HepG2 (cell line): ENCODE measurements at regions not wholly inside any gene's neighbourhood (a gene's known extent, or its start where the extent isn't known, plus 50 kb on each side); places are given as distances from the start of the nearest gene placed in this dataset.

Source experiments
- ATAC-seq: fragments of 200-7000 bp; cut with Tn5 transposase; 3 replicates; pipeline ENCODE4 v1.9.1; 2020; ENCODE audit warnings: mild to moderate bottlenecking, moderate library complexity
- BruUV-seq: library from RNA; stranded (reverse); fragments of 400-500 nt; replicated peaks from 2 replicates; lab custom pipeline; 2021; lab: Mats Ljungman, UMichigan
- CTCF ChIA-PET: fragments of 300-600 bp; formaldehyde crosslinking; extraction: SDS; loops from one replicate; lab custom pipeline; 2021; ENCODE audit warnings: low total read pairs, inconsistent platforms, low intra/inter-chr PET ratio; lab: Yijun Ruan, JAX
- POLR2A ChIA-PET: fragments of 350-600 bp; sonication (Branson Sonifier 250); formaldehyde crosslinking; loops from one replicate; lab custom pipeline; 2020; ENCODE audit warnings: antibody characterized with exemption, inconsistent platforms; lab: Yijun Ruan, JAX
- DNase-seq: peaks from one replicate; pipeline ENCODE4 v3.0.0-alpha.2; 2015; ENCODE audit warnings: low spot score
- FAIRE-seq: peaks from 3 replicates; lab custom pipeline; 2011; peaks lifted over from hg19 to GRCh38; lab: Jason Lieb, UNC
- H2AFZ ChIP-seq: one replicate; pipeline ENCODE4 v1.6.1; 2011; ENCODE audit warnings: low read length, inconsistent platforms
- H3K27ac ChIP-seq: fragments of 300-600 bp; 3 replicates; pipeline ENCODE4 v1.8.0; 2011; ENCODE audit warnings: mixed run types, mild to moderate bottlenecking, mixed read lengths, low read length, inconsistent platforms; ENCODE audit not compliant: insufficient read depth; ENCODE audit errors: extremely low read length
- H3K27me3 ChIP-seq, 2 experiments: fragments of 200-600 bp in 1 of 2; 2 replicates in 1 of 2; 3 replicates in 1 of 2; pipeline versions ENCODE4 v1.6.0 to v1.8.0; 2011; ENCODE audit warnings: low read length in 2 of 2, mild to moderate bottlenecking in 2 of 2, moderate library complexity in 2 of 2, inconsistent platforms in 1 of 2; ENCODE audit not compliant: insufficient read depth in 2 of 2, control insufficient read depth in 1 of 2
- H3K36me3 ChIP-seq, 2 experiments: fragments of 200-600 bp in 1 of 2; replicated peaks in 1 of 2; 2 replicates in 1 of 2; 3 replicates in 1 of 2; pipeline versions ENCODE4 v1.5.1 to v1.8.0; 2011; ENCODE audit warnings: low read length in 2 of 2, inconsistent platforms in 1 of 2; ENCODE audit not compliant: insufficient read depth in 2 of 2, control insufficient read depth in 1 of 2
- H3K4me1 ChIP-seq: 2 replicates; pipeline ENCODE4 v1.5.1; 2012; ENCODE audit warnings: low read length, inconsistent platforms; ENCODE audit not compliant: insufficient read depth
- H3K4me2 ChIP-seq: 2 replicates; pipeline ENCODE4 v1.6.0; 2011; ENCODE audit warnings: low read depth, low read length, inconsistent platforms
- H3K4me3 ChIP-seq, 3 experiments: fragments of 200-600 bp in 1 of 3; sonication (generic), shearing (Covaris generic) in 1 of 3; replicated peaks in 1 of 3; 2 replicates each; pipeline ENCODE4 v1.5.1; 2011 to 2016; ENCODE audit warnings: low read length in 3 of 3, inconsistent platforms in 2 of 3, low read depth in 2 of 3, mild to moderate bottlenecking in 2 of 3, control low read depth in 1 of 3, mixed read lengths in 1 of 3; ENCODE audit not compliant: insufficient read depth in 1 of 3
- H3K79me2 ChIP-seq: one replicate; pipeline ENCODE4 v1.6.1; 2011; ENCODE audit warnings: low read length, inconsistent platforms; ENCODE audit not compliant: insufficient read depth
- H3K9ac ChIP-seq: 2 replicates; pipeline ENCODE4 v1.6.0; 2011; ENCODE audit warnings: mild to moderate bottlenecking, low read depth, low read length, inconsistent platforms; ENCODE audit not compliant: insufficient read depth
- H3K9me3 ChIP-seq: 2 replicates; pipeline ENCODE4 v1.5.1; 2012; ENCODE audit warnings: mild to moderate bottlenecking, low read length
- H4K20me1 ChIP-seq: 2 replicates; pipeline ENCODE4 v1.6.0; 2011; ENCODE audit warnings: inconsistent platforms, mild to moderate bottlenecking, low read length, moderate library complexity; ENCODE audit not compliant: insufficient read depth
- PRDM4 ChIP-seq: sonication (generic); formaldehyde crosslinking; IDR thresholded peaks from 2 replicates; pipeline ENCODE4 v1.9.0; 2021; ENCODE audit warnings: missing genetic modification reagents, borderline replicate concordance
- ZBTB7B ChIP-seq: sonication (generic); formaldehyde crosslinking; IDR thresholded peaks from 2 replicates; pipeline ENCODE4 v1.4.0; 2020; ENCODE audit warnings: missing genetic modification reagents
- ZNF589 ChIP-seq: sonication (generic); formaldehyde crosslinking; conservative IDR thresholded peaks from 2 replicates; pipeline ENCODE4 v1.8.0; 2022; ENCODE audit warnings: mild to moderate bottlenecking, moderate library complexity, missing genetic modification reagents
- WGBS: methylation state at CpG from one replicate; pipeline ENCODE4 v1.1.6; 2017; ENCODE audit warnings: low lambda C conversion rate; 5-methylcytosine and 5-hydroxymethylcytosine counted together
- in situ Hi-C: cut with HindIII; loops from 2 replicates; pipeline ENCODE4 v1.10.0; 2017; ENCODE audit warnings: low pct_unique_long_range_greater_than_20kb; ENCODE audit not compliant: extremely low pct_ligation_motif_present
- intact Hi-C: fragments of 100-400 bp; cut with micrococcal nuclease; formaldehyde crosslinking; loops from one replicate; pipeline ENCODE4 v1.10.0; 2022; ENCODE audit not compliant: unreplicated experiment
- TF ChIP-seq, protein P1 (sequence below): sonication (generic); formaldehyde crosslinking; IDR thresholded peaks from 2 replicates; pipeline ENCODE4 v1.5.1; 2020; ENCODE audit warnings: mild to moderate bottlenecking, missing genetic modification reagents, moderate library complexity
- TF ChIP-seq, protein P2 (sequence below): sonication (generic); formaldehyde crosslinking; IDR thresholded peaks from 2 replicates; pipeline ENCODE4 v1.9.0; 2021; ENCODE audit warnings: missing genetic modification reagents, mild to moderate bottlenecking, borderline replicate concordance

GRCh38 chr12:40597133-40597532 lies 95.1 kb upstream of the CNTN1 start:
- TF ChIP-seq, protein P1, sequence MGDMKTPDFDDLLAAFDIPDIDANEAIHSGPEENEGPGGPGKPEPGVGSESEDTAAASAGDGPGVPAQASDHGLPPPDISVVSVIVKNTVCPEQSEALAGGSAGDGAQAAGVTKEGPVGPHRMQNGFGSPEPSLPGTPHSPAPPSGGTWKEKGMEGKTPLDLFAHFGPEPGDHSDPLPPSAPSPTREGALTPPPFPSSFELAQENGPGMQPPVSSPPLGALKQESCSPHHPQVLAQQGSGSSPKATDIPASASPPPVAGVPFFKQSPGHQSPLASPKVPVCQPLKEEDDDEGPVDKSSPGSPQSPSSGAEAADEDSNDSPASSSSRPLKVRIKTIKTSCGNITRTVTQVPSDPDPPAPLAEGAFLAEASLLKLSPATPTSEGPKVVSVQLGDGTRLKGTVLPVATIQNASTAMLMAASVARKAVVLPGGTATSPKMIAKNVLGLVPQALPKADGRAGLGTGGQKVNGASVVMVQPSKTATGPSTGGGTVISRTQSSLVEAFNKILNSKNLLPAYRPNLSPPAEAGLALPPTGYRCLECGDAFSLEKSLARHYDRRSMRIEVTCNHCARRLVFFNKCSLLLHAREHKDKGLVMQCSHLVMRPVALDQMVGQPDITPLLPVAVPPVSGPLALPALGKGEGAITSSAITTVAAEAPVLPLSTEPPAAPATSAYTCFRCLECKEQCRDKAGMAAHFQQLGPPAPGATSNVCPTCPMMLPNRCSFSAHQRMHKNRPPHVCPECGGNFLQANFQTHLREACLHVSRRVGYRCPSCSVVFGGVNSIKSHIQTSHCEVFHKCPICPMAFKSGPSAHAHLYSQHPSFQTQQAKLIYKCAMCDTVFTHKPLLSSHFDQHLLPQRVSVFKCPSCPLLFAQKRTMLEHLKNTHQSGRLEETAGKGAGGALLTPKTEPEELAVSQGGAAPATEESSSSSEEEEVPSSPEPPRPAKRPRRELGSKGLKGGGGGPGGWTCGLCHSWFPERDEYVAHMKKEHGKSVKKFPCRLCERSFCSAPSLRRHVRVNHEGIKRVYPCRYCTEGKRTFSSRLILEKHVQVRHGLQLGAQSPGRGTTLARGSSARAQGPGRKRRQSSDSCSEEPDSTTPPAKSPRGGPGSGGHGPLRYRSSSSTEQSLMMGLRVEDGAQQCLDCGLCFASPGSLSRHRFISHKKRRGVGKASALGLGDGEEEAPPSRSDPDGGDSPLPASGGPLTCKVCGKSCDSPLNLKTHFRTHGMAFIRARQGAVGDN: no peak
- TF ChIP-seq ZBTB7B (CRISPR knock-in tag) (no peak), ZNF589 (CRISPR knock-in tag) (no peak), PRDM4 (CRISPR knock-in tag) (no peak)
- TF ChIP-seq, protein P2, sequence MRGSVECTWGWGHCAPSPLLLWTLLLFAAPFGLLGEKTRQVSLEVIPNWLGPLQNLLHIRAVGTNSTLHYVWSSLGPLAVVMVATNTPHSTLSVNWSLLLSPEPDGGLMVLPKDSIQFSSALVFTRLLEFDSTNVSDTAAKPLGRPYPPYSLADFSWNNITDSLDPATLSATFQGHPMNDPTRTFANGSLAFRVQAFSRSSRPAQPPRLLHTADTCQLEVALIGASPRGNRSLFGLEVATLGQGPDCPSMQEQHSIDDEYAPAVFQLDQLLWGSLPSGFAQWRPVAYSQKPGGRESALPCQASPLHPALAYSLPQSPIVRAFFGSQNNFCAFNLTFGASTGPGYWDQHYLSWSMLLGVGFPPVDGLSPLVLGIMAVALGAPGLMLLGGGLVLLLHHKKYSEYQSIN (CRISPR knock-in tag): no peak
- ATAC-seq (no peak), FAIRE-seq (no peak), DNase-seq (no peak)
- intact Hi-C loops (no loop called here), in situ Hi-C loops (no loop called here)
- ChIA-PET POLR2A (no interaction called here), CTCF (no interaction called here)
- no peaks in the 10 kb centered on the region for H3K4me1 ChIP-seq
- WGBS: 2% methylated on average over 3 of the region's 3 CpGs
- no peak overlapping the region for H2AFZ ChIP-seq
- no peak overlapping the region for H3K4me2 ChIP-seq
- no peaks in the 10 kb centered on the region for H3K79me2 ChIP-seq
- no peak overlapping the region for H3K27ac ChIP-seq
- no peak overlapping the region for H3K4me3 ChIP-seq
- H3K36me3 ChIP-seq: no peaks in the 10 kb centered on the region
- BruUV-seq: no TSS peak
- H3K9ac ChIP-seq: no peak overlapping the region
- H3K9me3 ChIP-seq: peaks cover 29% of the 10 kb centered on the region
- H3K27me3 ChIP-seq: no peaks in the 10 kb centered on the region
- no peaks in the 10 kb centered on the region for H4K20me1 ChIP-seq
